Activated naive CD4-positive, alpha-beta T cell (primary cell): ENCODE measurements at regions not wholly inside any gene's neighbourhood (a gene's known extent, or its start where the extent isn't known, plus 50 kb on each side); places are given as distances from the start of the nearest gene placed in this dataset.
"Not testable (repeated sequence)": the region's sequence is repeated elsewhere in the genome, so short reads cannot be mapped to it uniquely, and the experiment has no call there.

Experiments used
- DNase-seq, 4 experiments: peaks; one replicate each; lab custom pipeline; 2025; lab: John Stamatoyannopoulos, UW

- DNase-seq: no peak
These were observed 95.8 kb upstream of the FAM98A start for GRCh38 chr2:33694904-33695303.

GRCh38 chr2:33690686-33691085 is 91.6 kb upstream of the FAM98A start:
- not testable (repeated sequence) for DNase-seq

DNA sequence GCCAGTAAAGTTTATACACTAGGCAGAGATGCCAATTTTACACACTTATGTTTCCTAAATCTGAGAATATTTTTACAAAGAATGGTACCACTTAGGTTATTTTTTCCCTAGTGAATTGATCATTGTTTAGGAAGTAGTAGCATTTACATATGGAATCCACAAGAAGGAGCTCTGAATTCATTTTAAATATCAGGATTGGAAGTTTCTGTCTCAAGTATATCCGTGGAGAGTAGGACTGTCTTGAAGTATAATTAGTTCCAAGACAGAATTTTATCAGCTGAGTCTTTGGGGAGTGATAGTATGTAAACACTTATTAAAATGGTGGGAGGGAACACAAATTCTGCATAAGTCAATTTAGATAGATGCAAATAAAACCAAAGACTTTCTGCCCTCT is 82.3 kb upstream of the FAM98A start:
- no peak for DNase-seq

GRCh38 chr2:33680644-33681363 is 81.7 kb upstream of the FAM98A start:
- no peak for DNase-seq

- no peak for DNase-seq
These were observed 79.3 kb upstream of the FAM98A start for GRCh38 chr2:33678436-33678835.

- DNase-seq: no peak
These were observed 74.8 kb upstream of the FAM98A start for GRCh38 chr2:33673937-33674336.

DNA sequence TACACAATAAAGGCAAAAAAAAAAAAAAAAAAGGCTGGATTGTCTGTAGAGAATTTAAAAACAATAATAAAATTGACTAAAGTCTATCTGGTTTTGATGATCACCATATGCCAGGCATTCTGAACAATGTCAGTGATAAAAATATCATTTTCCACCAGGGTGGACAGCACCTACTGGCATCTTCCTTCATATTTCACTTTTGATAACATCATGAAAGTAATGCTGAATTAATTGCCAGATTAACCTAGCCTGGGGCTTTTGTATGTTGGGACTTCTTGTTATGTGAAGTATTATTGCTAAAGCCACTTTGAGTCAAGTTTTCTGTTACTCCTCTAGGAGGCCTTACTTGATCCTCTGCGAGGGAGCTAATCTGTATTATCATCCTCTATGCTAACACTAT is 73.8 kb upstream of the FAM98A start:
- DNase-seq: no peak

- DNase-seq: no peak
These were observed 73.3 kb upstream of the FAM98A start for GRCh38 chr2:33672389-33672788.

- DNase-seq: no peak
These were observed 72.1 kb upstream of the FAM98A start for GRCh38 chr2:33671198-33671597.

GRCh38 chr2:33670392-33670937 is 71.4 kb upstream of the FAM98A start:
- DNase-seq: no peak

GRCh38 chr2:33666879-33667278 is 67.8 kb upstream of the FAM98A start:
- DNase-seq: no peak

DNA sequence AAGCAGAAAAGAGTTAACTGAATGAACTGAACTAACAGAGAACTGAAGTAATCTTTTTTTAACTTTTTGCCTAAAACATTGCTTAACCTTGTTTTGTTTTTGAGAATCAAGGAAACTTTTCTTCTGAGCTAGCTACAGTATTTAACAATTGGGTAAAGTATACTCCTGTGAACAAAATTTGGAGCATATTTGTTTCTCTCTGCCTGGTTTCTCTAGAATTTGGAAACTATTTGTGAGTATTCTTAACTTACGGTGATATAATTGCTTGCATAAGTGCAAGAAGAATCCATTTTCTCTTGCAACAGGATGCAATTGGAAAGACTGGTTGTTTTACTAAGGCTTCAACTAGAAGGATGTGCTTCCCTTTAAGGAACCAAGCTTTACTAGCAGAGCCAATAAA is 65.9 kb upstream of the FAM98A start:
- no peak for DNase-seq

DNA sequence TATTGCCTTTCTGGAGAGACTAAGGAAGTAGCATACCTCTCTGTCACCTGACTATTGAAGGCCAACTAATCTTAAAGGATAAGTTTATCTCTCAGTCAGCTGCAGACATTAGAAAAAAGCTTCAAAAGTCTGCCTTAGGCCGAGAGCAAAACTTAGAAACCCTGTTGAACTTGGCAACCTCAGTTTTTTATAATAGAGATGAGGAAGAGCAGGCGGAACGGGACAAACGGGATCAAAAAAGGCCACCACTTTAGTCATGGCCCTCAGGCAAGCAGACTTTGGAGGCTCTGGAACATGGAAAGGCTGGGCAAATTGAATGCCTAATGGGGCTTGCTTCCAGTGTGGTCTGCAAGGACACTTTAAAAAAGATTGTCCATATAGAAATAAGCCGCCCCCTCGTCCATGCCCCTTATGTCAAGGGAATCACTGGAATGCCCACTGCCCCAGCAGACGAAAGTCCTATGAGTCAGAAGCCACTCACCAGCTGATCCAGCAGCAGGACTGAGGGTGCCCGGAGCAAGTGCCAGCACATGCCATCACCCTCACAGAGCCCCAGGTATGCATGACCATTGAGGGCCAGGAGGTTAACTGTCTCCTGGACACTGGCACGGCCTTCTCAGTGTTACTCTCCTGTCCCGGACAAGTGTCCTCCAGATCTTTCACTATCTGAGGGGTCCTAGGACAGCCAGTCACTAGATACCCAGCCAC is 61.5 kb upstream of the FAM98A start:
- no peak for DNase-seq

DNA sequence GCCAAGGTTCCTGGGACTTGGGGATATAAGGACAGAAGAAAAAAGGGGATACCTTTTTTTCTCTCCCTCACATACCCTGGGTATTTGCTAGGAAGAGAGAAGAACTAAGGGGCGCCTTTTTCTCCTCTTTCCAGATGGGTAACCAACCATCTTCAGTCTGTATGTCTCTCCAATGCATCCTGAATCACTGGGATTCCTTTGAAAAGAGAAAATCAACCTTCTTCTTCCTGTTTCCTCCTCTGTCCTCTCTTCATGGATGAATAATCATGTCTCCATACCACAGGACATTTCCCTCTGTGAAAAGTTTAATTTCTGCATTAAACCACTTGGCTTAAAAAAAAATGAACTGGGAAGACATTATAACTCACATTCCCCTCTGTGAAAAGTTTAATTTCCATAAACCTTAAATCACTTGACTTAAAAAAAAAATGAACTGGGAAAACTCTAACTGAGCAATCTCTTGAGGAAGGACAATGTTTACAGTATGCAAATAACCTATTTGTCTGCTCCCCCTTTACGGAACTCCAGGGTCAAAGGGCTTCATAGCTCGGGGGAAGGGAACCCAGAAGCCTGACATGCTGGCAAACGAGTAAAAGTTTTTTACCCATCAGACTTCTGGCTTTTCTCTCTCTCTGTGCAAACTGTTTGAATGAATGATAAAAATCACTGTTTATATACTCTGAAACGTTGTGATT is 56.7 kb upstream of the FAM98A start:
- DNase-seq: no peak

- no peak for DNase-seq
These were observed 53.7 kb upstream of the FAM98A start for GRCh38 chr2:33652830-33653229.

DNA sequence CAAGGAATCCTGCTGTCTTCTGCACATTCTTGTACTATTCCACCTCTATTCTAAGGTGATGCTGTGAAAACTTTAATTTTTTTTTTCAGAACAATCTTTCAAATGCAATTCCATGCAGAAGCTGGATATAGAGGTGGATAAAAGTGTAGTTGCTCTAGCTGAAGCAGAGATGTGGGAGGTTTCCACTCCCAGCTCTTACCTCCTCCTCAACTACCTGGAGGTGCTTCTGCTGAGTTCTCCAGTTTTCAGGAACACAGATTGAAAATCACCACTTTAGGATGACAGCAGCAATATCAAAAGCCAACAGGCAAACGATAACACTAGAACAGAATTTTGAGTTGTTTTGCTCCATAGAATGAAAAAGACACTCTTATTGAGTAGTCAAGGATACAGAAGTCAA is 51.1 kb upstream of the FAM98A start:
- DNase-seq: no peak
